ENCODE measurements at regions not wholly inside any gene's neighbourhood (a gene's known extent, or its start where the extent isn't known, plus 50 kb on each side); places are given as distances from the start of the nearest gene placed in this dataset.

DNA sequence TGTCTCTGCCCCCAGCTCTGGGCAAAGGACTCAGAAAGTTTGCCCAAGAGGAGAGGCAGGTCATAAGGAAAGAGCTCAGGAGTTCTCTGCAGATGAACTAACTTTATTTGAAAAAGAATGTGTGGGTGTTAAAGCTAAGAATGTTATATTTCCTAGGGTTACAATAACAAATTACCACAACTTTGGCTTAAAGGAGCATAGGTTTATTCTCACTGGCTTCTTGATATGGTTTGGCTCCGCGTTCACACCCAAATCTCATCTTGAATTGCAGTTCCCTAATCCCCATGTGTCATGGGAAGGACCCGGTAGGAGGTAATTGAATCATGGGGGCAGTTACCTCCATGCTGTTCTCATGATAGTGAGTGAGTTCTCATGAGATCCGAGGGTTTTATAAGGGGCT, 383.7 kb upstream of the CFAP20DC start:
- no peak for TF ChIP-seq LEF1 (IDR thresholded peaks at IDR 0.05; ENCODE audit: borderline replicate concordance)
- no peak for TF ChIP-seq FOXK2 (IDR thresholded peaks at IDR 0.05)
- no peak for TF ChIP-seq BHLHE40 (IDR thresholded peaks at IDR 0.05; ENCODE audit: borderline replicate concordance)
- no peak for TF ChIP-seq HDGF (IDR thresholded peaks at IDR 0.05; ENCODE audit: borderline replicate concordance)
- TF ChIP-seq ZNF384 (IDR thresholded peaks at IDR 0.05), result no peak
- TF ChIP-seq TARDBP (IDR thresholded peaks at IDR 0.05), result no peak
- TF ChIP-seq ARNT (IDR thresholded peaks at IDR 0.05), result no peak
- no peak for TF ChIP-seq SP1 (IDR thresholded peaks at IDR 0.05)
- TF ChIP-seq FOXA1 (IDR thresholded peaks at IDR 0.05), result no peak
- TF ChIP-seq NFRKB (IDR thresholded peaks at IDR 0.05), result no peak
- no peak for TF ChIP-seq FOXM1 (IDR thresholded peaks at IDR 0.05; ENCODE audit: borderline replicate concordance)
- TF ChIP-seq CTBP1 (IDR thresholded peaks at IDR 0.05; ENCODE audit: borderline replicate concordance), result no peak
- TF ChIP-seq SUZ12 (IDR thresholded peaks at IDR 0.05), result no peak
- TF ChIP-seq, protein P1, sequence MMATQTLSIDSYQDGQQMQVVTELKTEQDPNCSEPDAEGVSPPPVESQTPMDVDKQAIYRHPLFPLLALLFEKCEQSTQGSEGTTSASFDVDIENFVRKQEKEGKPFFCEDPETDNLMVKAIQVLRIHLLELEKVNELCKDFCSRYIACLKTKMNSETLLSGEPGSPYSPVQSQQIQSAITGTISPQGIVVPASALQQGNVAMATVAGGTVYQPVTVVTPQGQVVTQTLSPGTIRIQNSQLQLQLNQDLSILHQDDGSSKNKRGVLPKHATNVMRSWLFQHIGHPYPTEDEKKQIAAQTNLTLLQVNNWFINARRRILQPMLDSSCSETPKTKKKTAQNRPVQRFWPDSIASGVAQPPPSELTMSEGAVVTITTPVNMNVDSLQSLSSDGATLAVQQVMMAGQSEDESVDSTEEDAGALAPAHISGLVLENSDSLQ (IDR thresholded peaks at IDR 0.05), result no peak
- TF ChIP-seq ELF4 (IDR thresholded peaks at IDR 0.05), result no peak
- no peak for TF ChIP-seq L3MBTL2 (conservative IDR thresholded peaks at IDR 0.05)
- no peak for DNase-seq (ENCODE audit: extremely low spot score)
- ChIA-PET POLR2A (no interaction called here), CTCF (no interaction called here)

DNA sequence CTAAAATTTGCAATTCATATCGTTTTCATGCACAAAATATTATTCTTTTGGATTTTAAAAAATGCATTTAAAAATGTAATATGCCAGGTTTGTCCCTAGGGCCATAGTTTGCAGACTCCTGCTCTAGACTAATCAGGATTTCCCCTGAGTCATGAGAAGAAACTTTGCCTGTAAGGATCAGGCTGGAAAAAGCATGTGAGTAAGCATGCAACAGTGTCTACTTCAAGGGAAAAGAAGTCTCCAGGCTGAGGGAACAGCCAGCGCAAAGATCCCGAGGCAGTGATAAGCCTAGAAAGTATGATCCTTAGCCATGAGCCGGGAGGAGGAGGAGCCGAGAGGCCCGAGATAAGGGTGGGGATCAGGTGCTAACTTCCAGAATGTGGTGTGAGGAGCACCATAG, 382.8 kb upstream of the CFAP20DC start:
- POLR2A ChIA-PET, result no interaction called here
- no peak for DNase-seq (ENCODE audit: extremely low spot score)
- CTCF ChIA-PET, result no interaction called here
- no peak for TF ChIP-seq FOXA1 (IDR thresholded peaks at IDR 0.05)
- TF ChIP-seq BHLHE40 (IDR thresholded peaks at IDR 0.05; ENCODE audit: borderline replicate concordance), result no peak
- TF ChIP-seq FOXM1 (IDR thresholded peaks at IDR 0.05; ENCODE audit: borderline replicate concordance), result no peak
- TF ChIP-seq LEF1 (IDR thresholded peaks at IDR 0.05; ENCODE audit: borderline replicate concordance), result no peak
- TF ChIP-seq ELF4 (IDR thresholded peaks at IDR 0.05), result no peak
- TF ChIP-seq TARDBP (IDR thresholded peaks at IDR 0.05), result no peak
- no peak for TF ChIP-seq ARNT (IDR thresholded peaks at IDR 0.05)
- no peak for TF ChIP-seq CTBP1 (IDR thresholded peaks at IDR 0.05; ENCODE audit: borderline replicate concordance)
- TF ChIP-seq NFRKB (IDR thresholded peaks at IDR 0.05), result no peak
- no peak for TF ChIP-seq HDGF (IDR thresholded peaks at IDR 0.05; ENCODE audit: borderline replicate concordance)
- no peak for TF ChIP-seq SUZ12 (IDR thresholded peaks at IDR 0.05)
- no peak for TF ChIP-seq L3MBTL2 (conservative IDR thresholded peaks at IDR 0.05)

GRCh38 chr3:59430341-59430740, 380.5 kb upstream of the CFAP20DC start:
- DNase-seq (ENCODE audit: extremely low spot score), result no peak
- ChIA-PET CTCF (no interaction called here), POLR2A (no interaction called here)
- TF ChIP-seq HDGF (IDR thresholded peaks at IDR 0.05; ENCODE audit: borderline replicate concordance) (no peak), SUZ12 (IDR thresholded peaks at IDR 0.05) (no peak), BHLHE40 (IDR thresholded peaks at IDR 0.05; ENCODE audit: borderline replicate concordance) (no peak), SP1 (IDR thresholded peaks at IDR 0.05) (no peak)

GRCh38 chr3:59429198-59429597, 379.4 kb upstream of the CFAP20DC start:
- TF ChIP-seq CTBP1 (IDR thresholded peaks at IDR 0.05; ENCODE audit: borderline replicate concordance) (no peak), FOXK2 (IDR thresholded peaks at IDR 0.05) (no peak), BHLHE40 (IDR thresholded peaks at IDR 0.05; ENCODE audit: borderline replicate concordance) (no peak), LEF1 (IDR thresholded peaks at IDR 0.05; ENCODE audit: borderline replicate concordance) (no peak), NFRKB (IDR thresholded peaks at IDR 0.05) (no peak), ELF4 (IDR thresholded peaks at IDR 0.05) (no peak)
- TF ChIP-seq, protein P1 (IDR thresholded peaks at IDR 0.05), result no peak
- no peak for DNase-seq (ENCODE audit: extremely low spot score)
- ChIA-PET CTCF (no interaction called here), POLR2A (no interaction called here)

GRCh38 chr3:59426821-59427565, 377.2 kb upstream of the CFAP20DC start:
- POLR2A ChIA-PET, result no interaction called here
- TF ChIP-seq ELF4 (IDR thresholded peaks at IDR 0.05) (no peak), SP1 (IDR thresholded peaks at IDR 0.05) (no peak), BHLHE40 (IDR thresholded peaks at IDR 0.05; ENCODE audit: borderline replicate concordance) (no peak), SUZ12 (IDR thresholded peaks at IDR 0.05) (no peak), NFRKB (IDR thresholded peaks at IDR 0.05) (no peak), TARDBP (IDR thresholded peaks at IDR 0.05) (no peak), CTBP1 (IDR thresholded peaks at IDR 0.05; ENCODE audit: borderline replicate concordance) (no peak), ARNT (IDR thresholded peaks at IDR 0.05) (no peak)
- TF ChIP-seq, protein P1 (IDR thresholded peaks at IDR 0.05), result no peak
- CTCF ChIA-PET, result no interaction called here
- no peak for DNase-seq (ENCODE audit: extremely low spot score)

DNA sequence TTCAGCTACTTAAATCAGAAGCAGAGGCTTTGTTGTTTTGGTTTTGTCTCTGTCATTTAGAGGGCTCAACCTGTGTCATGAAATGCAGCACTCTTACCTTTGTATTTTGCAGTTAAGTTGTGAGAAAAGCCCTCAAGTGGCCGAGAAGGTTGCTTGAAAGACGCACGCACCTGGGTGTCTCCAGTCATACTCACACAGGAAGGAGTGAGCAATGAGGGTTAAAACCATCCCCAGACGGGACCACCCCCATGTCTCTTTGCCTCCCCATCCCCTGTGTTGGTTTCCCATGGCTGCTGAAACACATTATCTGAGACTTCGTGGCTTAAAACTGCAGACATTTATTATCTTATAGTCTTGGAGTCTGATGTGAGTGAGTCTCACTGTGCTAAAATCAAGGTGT, 376.1 kb upstream of the CFAP20DC start:
- ChIA-PET POLR2A (no interaction called here), CTCF (interaction anchor here (1.2 kb wide), 1 partner anchor 13 kb away, joined by 3 read pairs; no protein-coding TSS in a partner anchor)
- no peak for TF ChIP-seq FOXM1 (IDR thresholded peaks at IDR 0.05; ENCODE audit: borderline replicate concordance)
- TF ChIP-seq BHLHE40 (IDR thresholded peaks at IDR 0.05; ENCODE audit: borderline replicate concordance), result no peak
- TF ChIP-seq LEF1 (IDR thresholded peaks at IDR 0.05; ENCODE audit: borderline replicate concordance), result no peak
- TF ChIP-seq ELF4 (IDR thresholded peaks at IDR 0.05), result no peak
- TF ChIP-seq SP1 (IDR thresholded peaks at IDR 0.05), result no peak
- TF ChIP-seq CTBP1 (IDR thresholded peaks at IDR 0.05; ENCODE audit: borderline replicate concordance), result no peak
- no peak for TF ChIP-seq ZNF384 (IDR thresholded peaks at IDR 0.05)
- TF ChIP-seq SUZ12 (IDR thresholded peaks at IDR 0.05), result no peak
- no peak for TF ChIP-seq FOXK2 (IDR thresholded peaks at IDR 0.05)
- TF ChIP-seq ARNT (IDR thresholded peaks at IDR 0.05), result no peak
- TF ChIP-seq HDGF (IDR thresholded peaks at IDR 0.05; ENCODE audit: borderline replicate concordance), result no peak
- TF ChIP-seq TARDBP (IDR thresholded peaks at IDR 0.05), result no peak
- DNase-seq (ENCODE audit: extremely low spot score), result no peak
